ENCODE measurements at regions not wholly inside any gene's neighbourhood (a gene's known extent, or its start where the extent isn't known, plus 50 kb on each side); places are given as distances from the start of the nearest gene placed in this dataset.

- ATAC-seq (no peak), DNase-seq (no peak)
- H3K9me3 ChIP-seq, result no peaks in the 10 kb centered on the region
- intact Hi-C loops (cut with DNase I), result no loop called here
- H3K4me3 ChIP-seq, result no peak overlapping the region
- TF ChIP-seq, protein P1, sequence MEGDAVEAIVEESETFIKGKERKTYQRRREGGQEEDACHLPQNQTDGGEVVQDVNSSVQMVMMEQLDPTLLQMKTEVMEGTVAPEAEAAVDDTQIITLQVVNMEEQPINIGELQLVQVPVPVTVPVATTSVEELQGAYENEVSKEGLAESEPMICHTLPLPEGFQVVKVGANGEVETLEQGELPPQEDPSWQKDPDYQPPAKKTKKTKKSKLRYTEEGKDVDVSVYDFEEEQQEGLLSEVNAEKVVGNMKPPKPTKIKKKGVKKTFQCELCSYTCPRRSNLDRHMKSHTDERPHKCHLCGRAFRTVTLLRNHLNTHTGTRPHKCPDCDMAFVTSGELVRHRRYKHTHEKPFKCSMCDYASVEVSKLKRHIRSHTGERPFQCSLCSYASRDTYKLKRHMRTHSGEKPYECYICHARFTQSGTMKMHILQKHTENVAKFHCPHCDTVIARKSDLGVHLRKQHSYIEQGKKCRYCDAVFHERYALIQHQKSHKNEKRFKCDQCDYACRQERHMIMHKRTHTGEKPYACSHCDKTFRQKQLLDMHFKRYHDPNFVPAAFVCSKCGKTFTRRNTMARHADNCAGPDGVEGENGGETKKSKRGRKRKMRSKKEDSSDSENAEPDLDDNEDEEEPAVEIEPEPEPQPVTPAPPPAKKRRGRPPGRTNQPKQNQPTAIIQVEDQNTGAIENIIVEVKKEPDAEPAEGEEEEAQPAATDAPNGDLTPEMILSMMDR (IDR thresholded peaks at IDR 0.05), result no peak
- no peak overlapping the region for H3K27ac ChIP-seq
- H3K4me1 ChIP-seq, result no peaks in the 10 kb centered on the region
- H3K36me3 ChIP-seq, result no peaks in the 10 kb centered on the region
- H3K27me3 ChIP-seq, result no peaks in the 10 kb centered on the region
Measured at GRCh38 chr12:20264026-20264425, 104.3 kb upstream of the PDE3A start.

DNA sequence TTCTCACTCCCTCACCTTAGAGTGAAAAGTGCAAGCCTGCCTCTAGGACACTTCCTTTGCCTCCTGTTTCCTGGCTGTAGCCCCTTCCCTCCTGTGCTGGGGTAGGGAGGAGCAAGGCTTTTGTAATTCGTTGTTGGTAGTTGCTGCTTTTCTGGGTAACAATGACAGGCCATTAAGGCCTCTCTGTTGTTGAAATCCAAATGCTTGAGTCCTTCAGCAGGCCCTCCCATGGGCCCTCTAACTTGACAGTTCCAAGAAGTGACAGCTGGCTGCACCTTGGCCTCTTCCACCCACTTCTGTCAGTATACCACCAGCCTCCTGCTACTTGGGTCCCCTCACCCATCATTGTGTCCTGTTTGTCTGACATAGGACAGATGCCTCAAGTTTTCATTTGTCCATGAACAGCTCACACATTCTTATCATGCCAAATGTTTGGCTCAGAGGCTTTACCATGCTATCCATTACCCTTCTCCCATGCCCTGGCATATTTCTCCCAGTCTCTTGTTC is 103.7 kb upstream of the PDE3A start:
- Histone ChIP-seq H3K27ac (no peak overlapping the region), H3K4me1 (no peaks in the 10 kb centered on the region), H3K27me3 (no peaks in the 10 kb centered on the region), H3K36me3 (no peaks in the 10 kb centered on the region), H3K4me3 (no peak overlapping the region), H3K9me3 (no peaks in the 10 kb centered on the region)
- intact Hi-C loops (cut with DNase I), result no loop called here
- ATAC-seq, result no peak
- TF ChIP-seq, protein P1 (IDR thresholded peaks at IDR 0.05), result no peak
- DNase-seq, result no peak

DNA sequence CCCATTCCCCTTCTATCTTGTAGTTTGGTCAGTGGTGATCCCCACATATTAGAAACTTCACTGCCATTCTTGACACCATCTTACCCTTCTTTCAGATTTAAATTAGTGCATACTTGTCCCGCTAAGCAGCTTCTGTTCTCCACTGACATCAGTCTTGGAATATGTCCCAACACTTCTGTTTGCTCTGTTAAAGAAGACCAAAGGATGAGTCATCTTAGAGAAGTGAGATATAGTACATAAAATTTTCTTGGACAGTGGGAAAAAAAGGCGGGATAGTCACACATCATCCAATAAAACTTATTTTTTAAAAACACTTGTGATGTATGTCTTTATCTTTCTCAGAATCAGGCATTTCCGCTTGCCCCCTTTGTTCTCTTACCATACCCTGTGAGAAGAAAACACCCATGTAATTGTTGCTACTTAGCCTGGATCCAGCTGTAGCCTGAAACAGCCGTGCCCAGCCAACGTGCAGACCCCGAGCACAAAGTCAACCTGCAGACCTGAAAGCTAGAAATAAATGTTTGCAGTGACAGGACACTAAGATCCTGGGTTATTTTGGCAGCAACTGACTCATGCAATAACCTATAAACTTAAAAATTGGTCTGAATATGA is 100.1 kb upstream of the PDE3A start:
- TF ChIP-seq, protein P1 (IDR thresholded peaks at IDR 0.05), result no peak
- Histone ChIP-seq H3K27me3 (no peaks in the 10 kb centered on the region), H3K27ac (no peak overlapping the region), H3K36me3 (no peaks in the 10 kb centered on the region), H3K9me3 (no peaks in the 10 kb centered on the region), H3K4me3 (no peak overlapping the region), H3K4me1 (no peaks in the 10 kb centered on the region)
- ATAC-seq (no peak), DNase-seq (peak in 1 of 4 donors; percentile 12)
- intact Hi-C loops (cut with DNase I), result no loop called here

GRCh38 chr12:20268771-20269170 is 99.6 kb upstream of the PDE3A start:
- no peaks in the 10 kb centered on the region for H3K36me3 ChIP-seq
- no peaks in the 10 kb centered on the region for H3K4me1 ChIP-seq
- no peak for DNase-seq
- H3K27me3 ChIP-seq, result no peaks in the 10 kb centered on the region
- TF ChIP-seq, protein P1 (IDR thresholded peaks at IDR 0.05), result no peak
- no peaks in the 10 kb centered on the region for H3K9me3 ChIP-seq
- no peak for ATAC-seq
- no peak overlapping the region for H3K27ac ChIP-seq
- intact Hi-C loops (cut with DNase I), result no loop called here
- no peak overlapping the region for H3K4me3 ChIP-seq

GRCh38 chr12:20269337-20270067 is 98.8 kb upstream of the PDE3A start:
- intact Hi-C loops (cut with DNase I), result no loop called here
- Histone ChIP-seq H3K36me3 (no peaks in the 10 kb centered on the region), H3K27me3 (no peaks in the 10 kb centered on the region), H3K4me1 (no peaks in the 10 kb centered on the region), H3K4me3 (no peak overlapping the region), H3K27ac (no peak overlapping the region), H3K9me3 (no peaks in the 10 kb centered on the region)
- DNase-seq (no peak), ATAC-seq (no peak)
- TF ChIP-seq, protein P1 (IDR thresholded peaks at IDR 0.05), result no peak

All from left lung (tissue), 4 donors.